B cell (primary cell): ENCODE measurements at regions not wholly inside any gene's neighbourhood (a gene's known extent, or its start where the extent isn't known, plus 50 kb on each side); places are given as distances from the start of the nearest gene placed in this dataset.

ENCODE experiments used
- ATAC-seq: fragments of 200-7000 bp; cut with Tn5 transposase; one replicate; pipeline ENCODE4 v1.10.0; 2021; ENCODE audit warnings: low read depth, mild to moderate bottlenecking, moderate number of reproducible peaks, moderate library complexity
- CTCF ChIA-PET: fragments of 350-600 bp; sonication (Branson Sonifier 250); formaldehyde crosslinking; loops from one replicate; lab custom pipeline; 2021; ENCODE audit warnings: antibody characterized with exemption, inconsistent platforms; lab: Charles Lee
- POLR2A ChIA-PET: fragments of 350-600 bp; sonication (Branson Sonifier 250); formaldehyde crosslinking; loops from one replicate; lab custom pipeline; 2021; ENCODE audit warnings: antibody characterized with exemption; lab: Charles Lee
- DNase-seq: peaks from one replicate; pipeline ENCODE4 v3.0.0; 2013
- H2AFZ ChIP-seq: 2 replicates; pipeline ENCODE4 v1.6.1; 2012; ENCODE audit warnings: mild to moderate bottlenecking, low read depth, low read length; ENCODE audit not compliant: insufficient read depth, poor library complexity, severe bottlenecking
- H3K27ac ChIP-seq, 2 donors: 1 replicate in 1 of 2; 2 replicates in 1 of 2; pipeline ENCODE4 v1.5.1; 2012 to 2013; ENCODE audit warnings: low read length in 2 of 2, mild to moderate bottlenecking in 2 of 2, moderate library complexity in 1 of 2
- H3K27me3 ChIP-seq, 4 experiments: fragments of 200-600 bp in 1 of 4; sonication (generic) in 1 of 4; replicated peaks in 1 of 4; 1 replicate in 2 of 4; 2 replicates in 2 of 4; pipeline versions ENCODE4 v1.6.1 to v1.7.0; 2013 to 2016; ENCODE audit warnings: low read length in 3 of 4, mild to moderate bottlenecking in 2 of 4, mixed read lengths in 1 of 4, moderate library complexity in 1 of 4; ENCODE audit not compliant: insufficient read depth in 4 of 4, control insufficient read depth in 3 of 4; ENCODE audit errors: control extremely low read depth in 1 of 4
- H3K36me3 ChIP-seq, 2 experiments: replicated peaks in 1 of 2; 1 replicate in 1 of 2; 2 replicates in 1 of 2; pipeline versions ENCODE4 v1.6.1 to v1.7.1; 2013; ENCODE audit warnings: low read length in 1 of 2; ENCODE audit not compliant: insufficient read depth in 2 of 2, control insufficient read depth in 1 of 2; ENCODE audit errors: control extremely low read depth in 1 of 2, extremely low read depth in 1 of 2
- H3K4me1 ChIP-seq, 2 donors: fragments of 200-600 bp in 1 of 2; sonication (generic) in 1 of 2; 1 replicate in 1 of 2; 2 replicates in 1 of 2; pipeline versions ENCODE4 v1.5.1 to v1.6.1; 2013 to 2017; ENCODE audit warnings: low read length in 2 of 2; ENCODE audit not compliant: control insufficient read depth in 2 of 2, insufficient read depth in 2 of 2
- H3K4me2 ChIP-seq: replicated peaks from 2 replicates; pipeline ENCODE3; 2012; ENCODE audit warnings: mild to moderate bottlenecking, low read depth, low read length; ENCODE audit not compliant: poor library complexity, severe bottlenecking
- H3K4me3 ChIP-seq, 5 experiments: fragments of 200-600 bp in 1 of 5; sonication (generic) in 1 of 5; 1 replicate in 3 of 5; 2 replicates in 2 of 5; pipeline versions ENCODE4 v1.5.1 to v1.7.0; 2011 to 2016; ENCODE audit warnings: low read length in 4 of 5, mild to moderate bottlenecking in 4 of 5, low read depth in 2 of 5, control low read depth in 1 of 5, moderate library complexity in 1 of 5; ENCODE audit not compliant: insufficient read depth in 1 of 5; ENCODE audit errors: control extremely low read depth in 1 of 5, extremely low read depth in 1 of 5
- H3K79me2 ChIP-seq: fragments of 200-600 bp; sonication (generic); one replicate; pipeline ENCODE4 v1.6.0; 2016; ENCODE audit warnings: low read length; ENCODE audit not compliant: control insufficient read depth, insufficient read depth
- H3K9ac ChIP-seq: fragments of 200-600 bp; sonication (generic); 2 replicates; pipeline ENCODE4 v1.6.1; 2017; ENCODE audit warnings: mild to moderate bottlenecking, low read length, moderate library complexity
- H3K9me3 ChIP-seq, 3 donors: one replicate each; pipeline versions ENCODE4 v1.6.1 to v1.7.1; 2013; ENCODE audit warnings: low read length in 2 of 3; ENCODE audit not compliant: control insufficient read depth in 2 of 3, insufficient read depth in 1 of 3; ENCODE audit errors: control extremely low read depth in 1 of 3
- H4K20me1 ChIP-seq: 2 replicates; pipeline ENCODE4 v1.6.0; 2012; ENCODE audit warnings: mild to moderate bottlenecking, low read length; ENCODE audit not compliant: insufficient read depth, control insufficient read depth, poor library complexity, severe bottlenecking
- H3K27ac Mint-ChIP-seq: one replicate; pipeline ENCODE4 v1.8.0; 2021; ENCODE audit warnings: mixed read lengths
- H3K27me3 Mint-ChIP-seq: one replicate; pipeline ENCODE4 v1.8.0; 2021; ENCODE audit warnings: mixed read lengths
- H3K4me1 Mint-ChIP-seq: one replicate; pipeline ENCODE4 v1.8.0; 2021; ENCODE audit warnings: mixed read lengths
- H3K4me3 Mint-ChIP-seq: one replicate; pipeline ENCODE4 v1.8.0; 2021; ENCODE audit warnings: mixed read lengths
- H3K9me3 Mint-ChIP-seq: one replicate; pipeline ENCODE4 v1.8.0; 2022; ENCODE audit warnings: mixed read lengths; ENCODE audit not compliant: insufficient read depth
- EZH2 ChIP-seq: IDR thresholded peaks from 2 replicates; pipeline ENCODE4 v1.6.1; 2012; ENCODE audit warnings: borderline replicate concordance, low read depth, mild to moderate bottlenecking, moderate library complexity, low read length; ENCODE audit not compliant: insufficient read depth, poor library complexity, severe bottlenecking
- WGBS: methylation state at CpG from one replicate; pipeline ENCODE4 v1.1.5; 2013; ENCODE audit warnings: missing lambda C conversion rate; ENCODE audit not compliant: insufficient coverage; 5-methylcytosine and 5-hydroxymethylcytosine counted together
- intact Hi-C: fragments of 100-400 bp; cut with micrococcal nuclease; formaldehyde crosslinking; loops from one replicate; pipeline ENCODE4 v1.10.0; 2022
- TF ChIP-seq, protein P1 (sequence below): fragments of 200-600 bp; IDR thresholded peaks from one replicate; pipeline ENCODE4 v1.8.0; 2022; ENCODE audit warnings: antibody characterized with exemption, mild to moderate bottlenecking

DNA sequence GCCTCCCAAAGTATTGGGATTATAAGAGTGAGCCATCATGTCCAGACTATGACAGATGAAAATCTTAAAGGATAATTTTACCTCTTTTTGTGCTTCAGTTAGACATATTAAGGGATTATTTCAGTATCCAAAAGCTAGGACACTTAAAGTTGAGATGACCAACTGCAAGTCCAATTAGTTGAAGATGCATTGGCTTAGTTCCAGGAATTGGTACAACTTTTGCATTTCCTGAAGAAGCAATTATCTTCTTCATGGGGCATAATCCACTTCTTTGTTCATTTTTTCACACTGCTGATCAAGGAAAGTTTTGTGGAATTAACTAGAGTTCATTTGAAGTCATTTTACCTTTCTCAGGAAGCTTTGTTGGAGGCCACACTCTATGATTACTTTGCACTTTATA, 72.0 kb upstream of the HECW1 start:
- Histone ChIP-seq H4K20me1 (no peaks in the 10 kb centered on the region), H2AFZ (no peak overlapping the region), H3K4me2 (no peak overlapping the region), H3K79me2 (no peaks in the 10 kb centered on the region), H3K27ac (no peak overlapping the region), H3K9ac (no peak overlapping the region), H3K4me1 (no peaks in the 10 kb centered on the region), H3K9me3 (no peaks in the 10 kb centered on the region), H3K27me3 (peaks cover 0 to 6% (median 0%) of the 10 kb centered on the region in 4 experiments), H3K36me3 (no peaks in the 10 kb centered on the region), H3K4me3 (no peak overlapping the region)
- Mint-ChIP-seq H3K27me3 (peaks cover 23% of the 10 kb centered on the region), H3K9me3 (no peaks in the 10 kb centered on the region), H3K27ac (no peak overlapping the region), H3K4me1 (no peaks in the 10 kb centered on the region), H3K4me3 (no peak overlapping the region)
- ChIA-PET CTCF (no interaction called here), POLR2A (no interaction called here)
- DNase-seq (no peak), ATAC-seq (no peak)
- TF ChIP-seq, protein P1, sequence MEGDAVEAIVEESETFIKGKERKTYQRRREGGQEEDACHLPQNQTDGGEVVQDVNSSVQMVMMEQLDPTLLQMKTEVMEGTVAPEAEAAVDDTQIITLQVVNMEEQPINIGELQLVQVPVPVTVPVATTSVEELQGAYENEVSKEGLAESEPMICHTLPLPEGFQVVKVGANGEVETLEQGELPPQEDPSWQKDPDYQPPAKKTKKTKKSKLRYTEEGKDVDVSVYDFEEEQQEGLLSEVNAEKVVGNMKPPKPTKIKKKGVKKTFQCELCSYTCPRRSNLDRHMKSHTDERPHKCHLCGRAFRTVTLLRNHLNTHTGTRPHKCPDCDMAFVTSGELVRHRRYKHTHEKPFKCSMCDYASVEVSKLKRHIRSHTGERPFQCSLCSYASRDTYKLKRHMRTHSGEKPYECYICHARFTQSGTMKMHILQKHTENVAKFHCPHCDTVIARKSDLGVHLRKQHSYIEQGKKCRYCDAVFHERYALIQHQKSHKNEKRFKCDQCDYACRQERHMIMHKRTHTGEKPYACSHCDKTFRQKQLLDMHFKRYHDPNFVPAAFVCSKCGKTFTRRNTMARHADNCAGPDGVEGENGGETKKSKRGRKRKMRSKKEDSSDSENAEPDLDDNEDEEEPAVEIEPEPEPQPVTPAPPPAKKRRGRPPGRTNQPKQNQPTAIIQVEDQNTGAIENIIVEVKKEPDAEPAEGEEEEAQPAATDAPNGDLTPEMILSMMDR = no peak
- TF ChIP-seq EZH2 = no peak
- intact Hi-C loops = no loop called here

DNA sequence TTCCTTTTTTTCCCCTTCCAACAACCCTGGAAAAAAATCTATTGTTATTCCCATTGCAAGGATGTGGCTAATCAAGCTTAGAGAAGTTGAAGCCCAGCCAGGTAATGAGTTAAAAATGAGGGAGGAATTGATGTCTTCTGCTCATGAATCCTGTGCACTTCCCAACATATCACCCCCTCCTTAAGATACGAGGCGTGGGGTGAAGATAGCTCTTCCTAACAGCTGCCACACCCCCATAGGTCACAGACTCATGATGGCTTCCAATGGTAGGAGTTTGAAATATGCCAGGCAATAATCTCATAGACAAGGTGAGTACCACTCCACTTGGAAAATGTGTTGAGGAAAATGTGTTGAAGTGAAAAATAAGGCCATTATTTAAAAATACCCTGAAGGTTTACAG, 71.3 kb upstream of the HECW1 start:
- H3K4me3 Mint-ChIP-seq = no peak overlapping the region
- no peaks in the 10 kb centered on the region for H3K9me3 ChIP-seq
- H3K4me1 Mint-ChIP-seq = no peaks in the 10 kb centered on the region
- H3K9ac ChIP-seq = no peak overlapping the region
- no peak overlapping the region for H3K4me3 ChIP-seq
- no peak overlapping the region for H3K27ac Mint-ChIP-seq
- no peak overlapping the region for H2AFZ ChIP-seq
- no peak for DNase-seq
- H4K20me1 ChIP-seq = no peaks in the 10 kb centered on the region
- POLR2A ChIA-PET = no interaction called here
- no peaks in the 10 kb centered on the region for H3K9me3 Mint-ChIP-seq
- no peaks in the 10 kb centered on the region for H3K4me1 ChIP-seq
- CTCF ChIA-PET = no interaction called here
- no peaks in the 10 kb centered on the region for H3K36me3 ChIP-seq
- no peak for ATAC-seq
- no peak overlapping the region for H3K27ac ChIP-seq
- no peak overlapping the region for H3K4me2 ChIP-seq
- no peaks in the 10 kb centered on the region for H3K79me2 ChIP-seq
- peaks cover 0 to 6% (median 0%) of the 10 kb centered on the region in 4 experiments for H3K27me3 ChIP-seq
- no peak for TF ChIP-seq EZH2
- TF ChIP-seq, protein P1 = no peak
- peaks cover 25% of the 10 kb centered on the region for H3K27me3 Mint-ChIP-seq
- intact Hi-C loops = no loop called here
- WGBS = no CpG with 5 or more reads among the region's 2 CpGs
